Psoas muscle (tissue), 7 donors: ENCODE measurements at regions not wholly inside any gene's neighbourhood (a gene's known extent, or its start where the extent isn't known, plus 50 kb on each side); places are given as distances from the start of the nearest gene placed in this dataset.

ENCODE experiments used
- ATAC-seq, 4 donors: fragments of 200-7000 bp; cut with Tn5 transposase; one replicate each; pipeline ENCODE4 v1.9.1; 2020; ENCODE audit warnings: moderate library complexity in 3 of 4, mild to moderate bottlenecking in 2 of 4
- DNase-seq, 2 donors: peaks; one replicate each; pipeline ENCODE4 v3.0.0-alpha.2; 2020
- H3K27ac ChIP-seq: fragments of 200-600 bp; one replicate; pipeline ENCODE4 v1.8.0; 2022
- H3K27me3 ChIP-seq, 3 donors: fragments of 200-600 bp in 1 of 3; one replicate each; pipeline versions ENCODE4 v1.6.1 to v1.8.0; 2013 to 2022; ENCODE audit warnings: low read length in 2 of 3, mild to moderate bottlenecking in 2 of 3, moderate library complexity in 1 of 3; ENCODE audit not compliant: insufficient read depth in 3 of 3
- H3K36me3 ChIP-seq, 2 donors: fragments of 200-600 bp in 1 of 2; one replicate each; pipeline versions ENCODE4 v1.6.1 to v1.8.0; 2013 to 2022; ENCODE audit warnings: low read depth in 1 of 2, mild to moderate bottlenecking in 1 of 2, moderate library complexity in 1 of 2; ENCODE audit not compliant: insufficient read depth in 1 of 2
- H3K4me1 ChIP-seq: fragments of 200-600 bp; one replicate; pipeline ENCODE4 v1.8.0; 2022
- H3K4me3 ChIP-seq: fragments of 200-600 bp; one replicate; pipeline ENCODE4 v1.8.0; 2022; ENCODE audit warnings: mild to moderate bottlenecking
- H3K9me3 ChIP-seq: fragments of 200-600 bp; one replicate; pipeline ENCODE4 v1.8.0; 2022
- WGBS, 3 donors: extraction: QIAGEN DNeasy Blood & Tissue Kit; methylation state at CpG; one replicate each; pipeline versions ENCODE4 v1.1.6 to v1.1.7; 2013; 5-methylcytosine and 5-hydroxymethylcytosine counted together
- intact Hi-C, 2 donors: fragments of 100-400 bp; cut with DNase I; formaldehyde crosslinking; loops; one replicate each; pipeline versions ENCODE4 v1.11.0 to v1.14.2; 2022
- TF ChIP-seq, protein P1 (sequence below): fragments of 200-600 bp; IDR thresholded peaks from one replicate; pipeline ENCODE4 v1.8.0; 2022; ENCODE audit warnings: antibody characterized with exemption
- donor health status: healthy with polysubstance abuse.
- donor health status: DM: no; HTN: no; CAD: no; lungs with moderate emphysema.
- donor health status: Bipolar disorder and iron deficiency.
- donor health status: healthy.
- donor health status: DM: yes; HTN: yes; CAD: no.
- donor health status: DM: no; HTN: no; CAD: no.
- donor health status: DM: yes; HTN: yes; CAD: no.

DNA sequence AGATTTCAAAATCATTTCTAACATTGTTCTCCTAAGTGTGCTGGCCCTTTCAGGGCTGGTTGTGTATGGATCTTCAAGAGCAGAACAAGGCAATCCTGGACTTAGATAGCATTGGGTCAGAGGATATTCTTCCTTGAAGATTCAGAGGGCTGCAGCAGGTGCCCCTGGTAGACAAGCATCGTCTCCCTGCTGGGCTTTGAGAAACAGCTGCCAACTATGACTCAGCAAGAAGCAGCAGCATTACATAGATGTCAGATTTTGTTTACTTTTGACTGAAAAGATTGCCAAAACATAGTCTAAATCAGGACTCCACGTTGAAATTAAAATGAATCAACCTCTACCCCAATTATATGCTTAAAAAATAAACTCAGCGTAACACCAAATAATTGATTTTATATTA, 618.8 kb downstream of the SOCS6 start:
- no peak overlapping the region for H3K4me3 ChIP-seq
- H3K27me3 ChIP-seq = no peaks in the 10 kb centered on the region
- DNase-seq (no peak), ATAC-seq (no peak)
- H3K9me3 ChIP-seq = peaks cover under 1% of the 10 kb centered on the region
- H3K27ac ChIP-seq = no peak overlapping the region
- WGBS, 3 donors = 29 to 38% (median 37%) methylated on average over 3 of the region's 3 CpGs
- H3K4me1 ChIP-seq = no peaks in the 10 kb centered on the region
- H3K36me3 ChIP-seq = no peaks in the 10 kb centered on the region
- TF ChIP-seq, protein P1, sequence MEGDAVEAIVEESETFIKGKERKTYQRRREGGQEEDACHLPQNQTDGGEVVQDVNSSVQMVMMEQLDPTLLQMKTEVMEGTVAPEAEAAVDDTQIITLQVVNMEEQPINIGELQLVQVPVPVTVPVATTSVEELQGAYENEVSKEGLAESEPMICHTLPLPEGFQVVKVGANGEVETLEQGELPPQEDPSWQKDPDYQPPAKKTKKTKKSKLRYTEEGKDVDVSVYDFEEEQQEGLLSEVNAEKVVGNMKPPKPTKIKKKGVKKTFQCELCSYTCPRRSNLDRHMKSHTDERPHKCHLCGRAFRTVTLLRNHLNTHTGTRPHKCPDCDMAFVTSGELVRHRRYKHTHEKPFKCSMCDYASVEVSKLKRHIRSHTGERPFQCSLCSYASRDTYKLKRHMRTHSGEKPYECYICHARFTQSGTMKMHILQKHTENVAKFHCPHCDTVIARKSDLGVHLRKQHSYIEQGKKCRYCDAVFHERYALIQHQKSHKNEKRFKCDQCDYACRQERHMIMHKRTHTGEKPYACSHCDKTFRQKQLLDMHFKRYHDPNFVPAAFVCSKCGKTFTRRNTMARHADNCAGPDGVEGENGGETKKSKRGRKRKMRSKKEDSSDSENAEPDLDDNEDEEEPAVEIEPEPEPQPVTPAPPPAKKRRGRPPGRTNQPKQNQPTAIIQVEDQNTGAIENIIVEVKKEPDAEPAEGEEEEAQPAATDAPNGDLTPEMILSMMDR = no peak
- intact Hi-C loops = no loop called here

DNA sequence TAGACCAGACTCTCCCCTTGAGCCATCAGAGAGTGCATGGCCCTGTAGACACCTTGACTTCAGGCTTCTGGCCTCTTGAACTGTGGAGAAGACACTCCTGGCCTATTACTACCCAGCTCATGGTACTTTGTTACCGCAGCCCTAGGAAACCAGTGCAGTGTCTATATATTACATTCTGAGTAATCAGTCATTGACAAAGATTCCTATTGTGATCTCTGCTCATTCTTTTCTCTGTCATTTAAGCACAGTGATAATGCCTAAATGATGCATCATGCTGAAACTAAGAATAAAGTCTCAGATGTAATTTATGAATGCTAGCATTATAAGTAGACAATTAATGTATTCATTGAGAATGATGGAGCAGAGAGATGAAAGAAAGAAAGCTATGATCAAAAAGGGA, 603.5 kb downstream of the SOCS6 start:
- Histone ChIP-seq H3K36me3 (no peaks in the 10 kb centered on the region), H3K4me1 (no peaks in the 10 kb centered on the region), H3K27ac (no peak overlapping the region), H3K4me3 (no peak overlapping the region), H3K9me3 (no peaks in the 10 kb centered on the region), H3K27me3 (no peaks in the 10 kb centered on the region)
- no peak for DNase-seq
- TF ChIP-seq, protein P1 = no peak
- no peak for ATAC-seq
- intact Hi-C loops = no loop called here
- 88 to 96% (median 93%) methylated on average over 1 of the region's 1 CpG for WGBS, 3 donors

DNA sequence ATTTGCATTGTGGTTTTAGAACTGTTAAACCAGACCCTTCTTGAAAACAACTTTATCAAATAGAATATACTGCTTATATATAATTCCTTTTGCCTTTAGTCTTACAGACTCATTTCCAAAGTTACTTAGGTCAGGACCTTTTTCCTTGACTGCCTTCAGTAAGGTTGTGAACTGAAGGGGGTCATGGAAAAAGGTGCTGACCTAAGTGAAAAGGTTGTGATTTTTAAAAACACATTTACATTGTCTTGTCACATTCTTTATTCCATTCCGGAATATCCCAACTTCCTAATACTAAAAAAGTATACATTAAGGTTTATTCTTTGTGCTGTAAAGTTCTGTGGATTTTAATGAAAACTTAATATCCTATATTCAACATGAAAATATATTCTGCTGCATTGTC, 581.4 kb downstream of the SOCS6 start:
- intact Hi-C loops = no loop called here
- DNase-seq (no peak), ATAC-seq (no peak)
- TF ChIP-seq, protein P1 = no peak
- Histone ChIP-seq H3K27ac (no peak overlapping the region), H3K4me3 (no peak overlapping the region), H3K4me1 (no peaks in the 10 kb centered on the region), H3K36me3 (no peaks in the 10 kb centered on the region), H3K27me3 (no peaks in the 10 kb centered on the region), H3K9me3 (no peaks in the 10 kb centered on the region)
- WGBS, 3 donors = 87 to 90% (median 87%) methylated on average over 1 of the region's 1 CpG

DNA sequence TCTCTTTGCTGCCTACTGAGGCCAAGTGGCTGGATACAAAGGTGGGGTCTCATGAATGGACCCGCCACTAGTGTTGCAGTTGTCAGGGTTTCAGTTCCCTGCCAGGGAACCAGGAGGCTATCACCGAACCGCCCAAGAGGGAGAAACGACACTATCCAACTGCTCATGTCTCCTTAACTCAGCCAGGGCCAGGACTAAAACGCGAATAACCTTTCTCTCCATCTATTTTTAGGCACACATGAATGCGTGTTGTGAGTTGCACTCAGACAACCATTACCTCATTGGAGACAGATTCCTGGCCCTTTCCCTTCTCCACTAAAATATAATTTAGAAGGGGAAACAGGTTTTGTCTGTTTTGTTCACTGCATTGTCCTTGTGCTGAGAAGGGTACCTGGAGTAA, 559.5 kb downstream of the SOCS6 start:
- no peaks in the 10 kb centered on the region for H3K36me3 ChIP-seq
- no peaks in the 10 kb centered on the region for H3K27me3 ChIP-seq
- DNase-seq = no peak
- no peaks in the 10 kb centered on the region for H3K4me1 ChIP-seq
- intact Hi-C loops = no loop called here
- H3K4me3 ChIP-seq = no peak overlapping the region
- ATAC-seq = no peak
- no peak overlapping the region for H3K27ac ChIP-seq
- 79 to 82% (median 81%) methylated on average over 7 of the region's 7 CpGs for WGBS, 3 donors
- H3K9me3 ChIP-seq = no peaks in the 10 kb centered on the region
- TF ChIP-seq, protein P1 = no peak

DNA sequence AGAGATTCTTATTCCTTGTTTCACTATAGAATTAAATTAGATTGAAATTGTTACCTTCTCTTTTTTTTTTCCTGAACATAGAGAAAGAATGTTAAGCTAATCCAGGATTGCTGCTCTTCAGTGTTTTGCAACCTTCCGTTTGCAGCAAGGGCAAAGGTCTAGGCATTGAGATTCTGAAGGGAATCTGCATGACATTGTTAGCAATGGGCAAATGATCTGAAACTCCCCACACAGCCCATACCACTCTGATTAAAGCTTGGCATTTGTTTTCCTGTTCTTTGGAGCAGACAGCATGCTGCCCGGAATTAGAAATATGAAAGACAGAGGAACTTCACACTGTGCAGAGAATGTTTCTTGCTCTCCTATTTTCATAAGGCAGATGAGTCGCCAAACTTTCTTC, 551.8 kb downstream of the SOCS6 start:
- Histone ChIP-seq H3K27ac (no peak overlapping the region), H3K36me3 (no peaks in the 10 kb centered on the region), H3K27me3 (no peaks in the 10 kb centered on the region), H3K9me3 (no peaks in the 10 kb centered on the region), H3K4me1 (no peaks in the 10 kb centered on the region), H3K4me3 (no peak overlapping the region)
- ATAC-seq = no peak
- TF ChIP-seq, protein P1 = no peak
- DNase-seq = no peak
- WGBS, 3 donors = 73 to 76% (median 76%) methylated on average over 3 of the region's 3 CpGs
- intact Hi-C loops = no loop called here
